SK-N-SH (cell line): ENCODE measurements at regions not wholly inside any gene's neighbourhood (a gene's known extent, or its start where the extent isn't known, plus 50 kb on each side); places are given as distances from the start of the nearest gene placed in this dataset.

Source experiments
- CHD2 ChIP-seq: fragments of 150-350 bp; IDR thresholded peaks from 2 replicates; pipeline ENCODE4 v1.6.1; 2018; ENCODE audit warnings: low read length; ENCODE audit not compliant: partially characterized antibody
- EP300 ChIP-seq, 2 experiments: IDR thresholded peaks; 2 replicates each; pipeline versions ENCODE4 v1.4.0 to v1.6.1; 2012; ENCODE audit warnings: borderline replicate concordance in 1 of 2, low read depth in 1 of 2, low read length in 1 of 2
- MEF2A ChIP-seq: IDR thresholded peaks from 2 replicates; pipeline ENCODE4 v1.4.0; 2012; ENCODE audit warnings: low read depth, borderline replicate concordance
- POLR2AphosphoS5 ChIP-seq: IDR thresholded peaks from 2 replicates; pipeline ENCODE4 v1.6.1; 2012; ENCODE audit warnings: low read depth, low read length
- SIN3A ChIP-seq: IDR thresholded peaks from 2 replicates; pipeline ENCODE4 v1.6.1; 2012; ENCODE audit warnings: low read depth, mild to moderate bottlenecking, low read length, moderate library complexity, borderline replicate concordance
- TCF12 ChIP-seq: IDR thresholded peaks from 2 replicates; pipeline ENCODE4 v1.4.0; 2012
- TEAD4 ChIP-seq: IDR thresholded peaks from 2 replicates; pipeline ENCODE4 v1.4.0; 2012; ENCODE audit warnings: mild to moderate bottlenecking, borderline replicate concordance; ENCODE audit not compliant: insufficient read depth
- USF1 ChIP-seq: IDR thresholded peaks from 2 replicates; pipeline ENCODE4 v1.4.0; 2012; ENCODE audit warnings: low read depth, borderline replicate concordance
- USF2 ChIP-seq: fragments of 150-350 bp; IDR thresholded peaks from 2 replicates; pipeline ENCODE4 v1.6.1; 2017; ENCODE audit warnings: antibody characterized with exemption, low read length, low read depth, borderline replicate concordance
- ZBTB33 ChIP-seq: IDR thresholded peaks from 2 replicates; pipeline ENCODE4 v1.4.0; 2012; ENCODE audit warnings: low read depth, borderline replicate concordance
- TF ChIP-seq, protein P1 (sequence below): fragments of 200-600 bp; sonication (generic); IDR thresholded peaks from 2 replicates; pipeline ENCODE4 v1.6.1; 2017; ENCODE audit warnings: antibody characterized with exemption, mild to moderate bottlenecking, moderate library complexity

DNA sequence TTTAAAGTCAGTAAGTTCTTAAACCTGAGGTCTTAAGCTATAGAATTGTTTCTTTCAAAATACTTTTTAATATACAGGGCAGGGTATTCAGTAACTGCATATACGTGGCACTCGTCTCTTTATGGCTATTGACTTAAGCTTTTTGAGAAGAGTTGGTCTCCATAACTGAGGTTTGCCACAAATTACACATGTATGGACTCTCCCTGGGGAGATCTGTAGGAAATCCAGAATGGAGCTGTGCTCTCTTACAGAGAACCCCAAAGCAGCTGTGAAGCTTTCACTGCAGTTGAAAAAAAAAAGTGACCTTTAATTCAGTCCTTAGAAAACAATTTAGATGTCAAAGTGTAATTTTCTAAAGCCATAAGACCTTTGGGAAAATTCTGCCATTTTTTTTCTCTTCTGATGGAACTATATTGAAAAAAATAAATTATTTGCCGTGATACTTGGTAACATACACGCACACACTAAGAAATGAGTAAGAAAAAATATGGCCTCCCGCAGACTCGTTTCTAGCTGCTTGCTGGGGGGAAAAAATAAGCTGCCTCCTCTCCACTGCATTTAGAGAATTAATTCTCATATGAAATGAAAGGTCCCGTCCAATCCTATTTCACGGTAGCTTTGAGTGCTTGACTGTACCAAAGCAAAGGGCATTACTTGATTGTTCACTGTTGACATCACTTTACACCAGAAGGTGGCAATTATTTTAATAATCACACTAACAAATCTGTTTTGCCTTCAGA is 159.4 kb upstream of the TENM3 start:
- TF ChIP-seq, protein P1, sequence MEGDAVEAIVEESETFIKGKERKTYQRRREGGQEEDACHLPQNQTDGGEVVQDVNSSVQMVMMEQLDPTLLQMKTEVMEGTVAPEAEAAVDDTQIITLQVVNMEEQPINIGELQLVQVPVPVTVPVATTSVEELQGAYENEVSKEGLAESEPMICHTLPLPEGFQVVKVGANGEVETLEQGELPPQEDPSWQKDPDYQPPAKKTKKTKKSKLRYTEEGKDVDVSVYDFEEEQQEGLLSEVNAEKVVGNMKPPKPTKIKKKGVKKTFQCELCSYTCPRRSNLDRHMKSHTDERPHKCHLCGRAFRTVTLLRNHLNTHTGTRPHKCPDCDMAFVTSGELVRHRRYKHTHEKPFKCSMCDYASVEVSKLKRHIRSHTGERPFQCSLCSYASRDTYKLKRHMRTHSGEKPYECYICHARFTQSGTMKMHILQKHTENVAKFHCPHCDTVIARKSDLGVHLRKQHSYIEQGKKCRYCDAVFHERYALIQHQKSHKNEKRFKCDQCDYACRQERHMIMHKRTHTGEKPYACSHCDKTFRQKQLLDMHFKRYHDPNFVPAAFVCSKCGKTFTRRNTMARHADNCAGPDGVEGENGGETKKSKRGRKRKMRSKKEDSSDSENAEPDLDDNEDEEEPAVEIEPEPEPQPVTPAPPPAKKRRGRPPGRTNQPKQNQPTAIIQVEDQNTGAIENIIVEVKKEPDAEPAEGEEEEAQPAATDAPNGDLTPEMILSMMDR, result no peak
- TF ChIP-seq TCF12, result no peak
- TF ChIP-seq POLR2AphosphoS5, result no peak
- TF ChIP-seq TEAD4, result no peak
- TF ChIP-seq EP300 (IDR thresholded peaks at IDR 0.05; ENCODE audit: borderline replicate concordance in 1 of 2, low read depth in 1 of 2, low read length in 1 of 2), result no peak
- TF ChIP-seq USF2, result no peak
- no peak for TF ChIP-seq SIN3A
- no peak for TF ChIP-seq CHD2
- no peak for TF ChIP-seq USF1
- TF ChIP-seq MEF2A, result no peak
- TF ChIP-seq ZBTB33, result no peak
